ENCODE measurements at regions not wholly inside any gene's neighbourhood (a gene's known extent, or its start where the extent isn't known, plus 50 kb on each side); places are given as distances from the start of the nearest gene placed in this dataset.

GRCh38 chr12:91954747-91955146, 190.9 kb downstream of the BTG1 start:
- Histone ChIP-seq H3K27ac (no peak overlapping the region), H2AFZ (no peak overlapping the region), H3K4me1 (replicated peaks; ENCODE audit: insufficient read depth) (no peaks in the 10 kb centered on the region), H3K9me2 (ENCODE audit: insufficient read depth) (no peaks in the 10 kb centered on the region), H3K4me2 (no peak overlapping the region), H3F3A (ENCODE audit: insufficient read depth, low read depth) (no peaks in the 10 kb centered on the region), H3K4me3 (no peak overlapping the region), H3K36me3 (ENCODE audit: low read depth) (no peaks in the 10 kb centered on the region), H3K79me2 (ENCODE audit: low read depth) (no peaks in the 10 kb centered on the region), H3K9me3 (ENCODE audit: insufficient read depth, low read depth) (no peaks in the 10 kb centered on the region), H3K27me3 (ENCODE audit: insufficient read depth, low read depth) (no peaks in the 10 kb centered on the region), H4K20me1 (ENCODE audit: insufficient read depth) (no peaks in the 10 kb centered on the region)
- ChIA-PET POLR2A (ENCODE audit: unreplicated experiment) (no interaction called here), CTCF (no interaction called here)
- no peak for DNase-seq
- BruUV-seq (replicated peaks): no TSS peak
- intact Hi-C loops (cut with micrococcal nuclease; ENCODE audit: unreplicated experiment): no loop called here
- TF ChIP-seq EZH2 (IDR thresholded peaks at IDR 0.05; ENCODE audit: low read depth): no peak
- TF ChIP-seq CTCF (conservative IDR thresholded peaks at IDR 0.05): no peak

- BruUV-seq (replicated peaks): no TSS peak
- intact Hi-C loops (cut with micrococcal nuclease; ENCODE audit: unreplicated experiment): no loop called here
- CTCF ChIA-PET: no interaction called here
These were observed 191.3 kb downstream of the BTG1 start for GRCh38 chr12:91954326-91954725.

GRCh38 chr12:91952916-91953315, 192.7 kb downstream of the BTG1 start:
- H3K9me2 ChIP-seq (ENCODE audit: insufficient read depth): no peaks in the 10 kb centered on the region
- no peak overlapping the region for H3K4me2 ChIP-seq
- no peaks in the 10 kb centered on the region for H3K27me3 ChIP-seq (ENCODE audit: insufficient read depth, low read depth)
- CTCF ChIA-PET: no interaction called here
- peak overlapping the region; percentile 7; the same call in 1 of the 2 replicates for H3K27ac ChIP-seq
- H3K79me2 ChIP-seq (ENCODE audit: low read depth): no peaks in the 10 kb centered on the region
- BruUV-seq (replicated peaks): no TSS peak
- no peak overlapping the region for H3K4me3 ChIP-seq
- TF ChIP-seq EZH2 (IDR thresholded peaks at IDR 0.05; ENCODE audit: low read depth) (no peak), CTCF (conservative IDR thresholded peaks at IDR 0.05) (no peak)
- intact Hi-C loops (cut with micrococcal nuclease; ENCODE audit: unreplicated experiment): no loop called here
- H2AFZ ChIP-seq: no peak overlapping the region
- no peaks in the 10 kb centered on the region for H3K4me1 ChIP-seq (replicated peaks; ENCODE audit: insufficient read depth)
- no peaks in the 10 kb centered on the region for H4K20me1 ChIP-seq (ENCODE audit: insufficient read depth)
- POLR2A ChIA-PET (ENCODE audit: unreplicated experiment): interaction anchor here (0.6 kb wide), 1 partner anchor 276 kb away, joined by 3 read pairs; no protein-coding TSS in a partner anchor
- H3K36me3 ChIP-seq (ENCODE audit: low read depth): no peaks in the 10 kb centered on the region
- H3F3A ChIP-seq (ENCODE audit: insufficient read depth, low read depth): no peaks in the 10 kb centered on the region
- no peaks in the 10 kb centered on the region for H3K9me3 ChIP-seq (ENCODE audit: insufficient read depth, low read depth)
- DNase-seq: peak in 1 of 2 experiments; percentile 54

More at GRCh38 chr12:91954326-91954725, 191.3 kb downstream of the BTG1 start:
- POLR2A ChIA-PET (ENCODE audit: unreplicated experiment): no interaction called here
- DNase-seq: no peak
- H3K4me1 ChIP-seq (replicated peaks; ENCODE audit: insufficient read depth): no peaks in the 10 kb centered on the region
- H2AFZ ChIP-seq: no peak overlapping the region
- H4K20me1 ChIP-seq (ENCODE audit: insufficient read depth): no peaks in the 10 kb centered on the region
- no peak overlapping the region for H3K4me2 ChIP-seq
- TF ChIP-seq EZH2 (IDR thresholded peaks at IDR 0.05; ENCODE audit: low read depth): no peak
- no peak for TF ChIP-seq CTCF (conservative IDR thresholded peaks at IDR 0.05)
- H3K27ac ChIP-seq: no peak overlapping the region
- H3K4me3 ChIP-seq: no peak overlapping the region
- H3K36me3 ChIP-seq (ENCODE audit: low read depth): no peaks in the 10 kb centered on the region
- no peaks in the 10 kb centered on the region for H3K9me3 ChIP-seq (ENCODE audit: insufficient read depth, low read depth)
- H3K9me2 ChIP-seq (ENCODE audit: insufficient read depth): no peaks in the 10 kb centered on the region
- no peaks in the 10 kb centered on the region for H3F3A ChIP-seq (ENCODE audit: insufficient read depth, low read depth)
- H3K27me3 ChIP-seq (ENCODE audit: insufficient read depth, low read depth): no peaks in the 10 kb centered on the region
- no peaks in the 10 kb centered on the region for H3K79me2 ChIP-seq (ENCODE audit: low read depth)

Measured in PC-9 (cell line).